ENCODE measurements at regions not wholly inside any gene's neighbourhood (a gene's known extent, or its start where the extent isn't known, plus 50 kb on each side); places are given as distances from the start of the nearest gene placed in this dataset.

DNA sequence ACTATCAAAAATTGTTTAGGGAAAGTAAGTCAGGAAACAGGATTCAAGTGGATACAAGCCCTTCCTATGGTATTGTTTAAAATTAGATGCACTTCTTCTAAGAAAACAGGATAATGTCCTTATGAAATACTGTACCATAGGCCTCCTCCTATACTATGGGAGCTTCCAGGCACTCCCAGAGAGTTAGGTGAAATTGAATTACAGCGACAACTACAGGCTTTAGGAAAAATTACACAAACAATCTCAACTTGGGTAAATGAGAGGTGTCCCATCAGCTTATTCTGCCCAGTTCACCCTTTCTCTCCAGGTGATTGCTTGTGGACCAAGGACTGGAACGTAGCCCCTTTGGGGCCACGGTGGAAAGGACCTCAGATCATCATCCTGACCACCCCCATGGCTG, 528.7 kb upstream of the TSPY4 start:
- intact Hi-C loops (cut with DNase I), result no loop called here
- H3K9me3 ChIP-seq, result no peaks in the 10 kb centered on the region
- DNase-seq, result no peak
- no peak for TF ChIP-seq POLR2A (IDR thresholded peaks at IDR 0.05)
- TF ChIP-seq, protein P1, sequence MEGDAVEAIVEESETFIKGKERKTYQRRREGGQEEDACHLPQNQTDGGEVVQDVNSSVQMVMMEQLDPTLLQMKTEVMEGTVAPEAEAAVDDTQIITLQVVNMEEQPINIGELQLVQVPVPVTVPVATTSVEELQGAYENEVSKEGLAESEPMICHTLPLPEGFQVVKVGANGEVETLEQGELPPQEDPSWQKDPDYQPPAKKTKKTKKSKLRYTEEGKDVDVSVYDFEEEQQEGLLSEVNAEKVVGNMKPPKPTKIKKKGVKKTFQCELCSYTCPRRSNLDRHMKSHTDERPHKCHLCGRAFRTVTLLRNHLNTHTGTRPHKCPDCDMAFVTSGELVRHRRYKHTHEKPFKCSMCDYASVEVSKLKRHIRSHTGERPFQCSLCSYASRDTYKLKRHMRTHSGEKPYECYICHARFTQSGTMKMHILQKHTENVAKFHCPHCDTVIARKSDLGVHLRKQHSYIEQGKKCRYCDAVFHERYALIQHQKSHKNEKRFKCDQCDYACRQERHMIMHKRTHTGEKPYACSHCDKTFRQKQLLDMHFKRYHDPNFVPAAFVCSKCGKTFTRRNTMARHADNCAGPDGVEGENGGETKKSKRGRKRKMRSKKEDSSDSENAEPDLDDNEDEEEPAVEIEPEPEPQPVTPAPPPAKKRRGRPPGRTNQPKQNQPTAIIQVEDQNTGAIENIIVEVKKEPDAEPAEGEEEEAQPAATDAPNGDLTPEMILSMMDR (IDR thresholded peaks at IDR 0.05), result peak in 3 of 7 experiments; percentile 19 to 28 (median 21)
- no peaks in the 10 kb centered on the region for H3K36me3 ChIP-seq (replicated peaks in 1 of 2; ENCODE audit: insufficient read depth in 1 of 2, low read depth in 2 of 2)
- no peak overlapping the region for H3K27ac ChIP-seq
- WGBS, 2 donors, result 9 to 17% methylated on average over 1 to 3 of the region's 3 CpGs
- no peaks in the 10 kb centered on the region for H3K27me3 ChIP-seq
- no peak overlapping the region for H3K4me3 ChIP-seq
- H3K4me1 ChIP-seq, result peaks cover 4% of the 10 kb centered on the region
- no peak for ATAC-seq

DNA sequence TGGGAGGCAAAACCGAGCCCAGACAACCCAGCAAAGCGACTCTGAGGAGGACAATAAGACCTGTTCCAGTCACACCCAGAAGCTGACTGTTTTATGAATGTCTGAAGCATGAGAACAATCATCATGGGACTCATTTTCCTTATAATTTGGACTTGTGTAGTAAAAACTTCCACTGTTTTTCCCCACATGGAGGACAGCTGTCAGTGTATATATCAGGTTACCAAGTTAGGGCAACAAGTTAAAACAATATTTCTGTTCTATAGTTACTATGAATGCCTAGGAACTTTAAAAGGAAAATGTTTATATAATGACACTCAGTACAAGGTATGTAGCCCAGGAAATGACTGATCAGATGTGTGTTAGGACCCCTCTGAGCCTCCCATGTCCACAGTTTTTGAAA, 528.2 kb upstream of the TSPY4 start:
- TF ChIP-seq POLR2A (IDR thresholded peaks at IDR 0.05), result no peak
- TF ChIP-seq, protein P1 (IDR thresholded peaks at IDR 0.05), result no peak
- no peak for ATAC-seq
- H3K4me3 ChIP-seq, result no peak overlapping the region
- DNase-seq, result no peak
- intact Hi-C loops (cut with DNase I), result no loop called here
- 45 to 79% methylated on average over 2 of the region's 2 CpGs for WGBS, 2 donors
- no peaks in the 10 kb centered on the region for H3K9me3 ChIP-seq
- no peak overlapping the region for H3K27ac ChIP-seq
- H3K36me3 ChIP-seq (replicated peaks in 1 of 2; ENCODE audit: insufficient read depth in 1 of 2, low read depth in 2 of 2), result no peaks in the 10 kb centered on the region
- peaks cover 4% of the 10 kb centered on the region for H3K4me1 ChIP-seq
- no peaks in the 10 kb centered on the region for H3K27me3 ChIP-seq

DNA sequence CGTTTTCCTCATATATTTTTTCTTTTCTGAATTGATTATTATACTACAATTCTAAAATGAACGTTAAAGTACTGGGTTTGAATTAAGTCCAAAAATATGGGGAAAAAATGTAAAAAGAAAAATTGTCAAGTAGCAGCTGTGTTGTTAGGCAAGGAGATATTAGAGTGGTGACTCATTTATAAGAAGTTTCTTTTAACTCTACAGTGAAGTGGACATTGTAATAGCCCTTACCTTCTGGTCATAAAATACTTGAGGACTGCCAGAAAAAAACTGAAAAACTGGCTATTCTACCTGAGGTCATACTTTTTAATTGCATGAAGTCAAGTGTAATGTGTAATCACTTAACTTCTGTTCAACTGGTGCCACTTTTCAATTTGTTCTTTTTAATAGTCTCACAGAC, 523.1 kb upstream of the TSPY4 start:
- Histone ChIP-seq H3K27me3 (no peaks in the 10 kb centered on the region), H3K4me3 (no peak overlapping the region), H3K9me3 (no peaks in the 10 kb centered on the region), H3K36me3 (replicated peaks in 1 of 2; ENCODE audit: insufficient read depth in 1 of 2, low read depth in 2 of 2) (no peaks in the 10 kb centered on the region), H3K4me1 (peaks cover 4% of the 10 kb centered on the region), H3K27ac (no peak overlapping the region)
- WGBS, 2 donors, result 32 to 35% methylated on average over 2 of the region's 2 CpGs
- no peak for ATAC-seq
- no peak for DNase-seq
- intact Hi-C loops (cut with DNase I), result no loop called here
- no peak for TF ChIP-seq POLR2A (IDR thresholded peaks at IDR 0.05)
- TF ChIP-seq, protein P1 (IDR thresholded peaks at IDR 0.05), result no peak

DNA sequence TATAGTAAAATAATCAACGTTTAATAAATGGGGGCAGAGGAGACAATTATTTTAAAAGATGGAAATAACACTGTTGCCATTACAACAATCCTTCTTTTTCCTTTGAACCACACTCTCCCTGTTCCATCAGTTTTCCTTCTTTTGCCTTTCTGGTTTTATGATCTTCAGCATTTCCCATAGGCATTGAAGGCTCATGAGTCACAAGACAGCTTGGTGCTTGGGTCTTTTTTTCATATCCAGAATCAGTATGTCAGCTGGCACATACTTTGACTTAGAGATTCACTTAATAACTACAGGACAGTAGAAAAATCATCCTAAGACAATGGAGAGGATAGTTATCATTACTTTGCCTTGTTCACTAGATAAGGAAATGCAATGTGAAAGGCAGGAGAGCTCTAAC, 521.6 kb upstream of the TSPY4 start:
- Histone ChIP-seq H3K4me3 (no peak overlapping the region), H3K27ac (no peak overlapping the region), H3K27me3 (no peaks in the 10 kb centered on the region), H3K36me3 (replicated peaks in 1 of 2; ENCODE audit: insufficient read depth in 1 of 2, low read depth in 2 of 2) (no peaks in the 10 kb centered on the region), H3K4me1 (peaks cover 4% of the 10 kb centered on the region), H3K9me3 (no peaks in the 10 kb centered on the region)
- DNase-seq (no peak), ATAC-seq (no peak)
- WGBS, 2 donors, result 17 to 23% methylated on average over 1 of the region's 1 CpG
- intact Hi-C loops (cut with DNase I), result no loop called here
- no peak for TF ChIP-seq POLR2A (IDR thresholded peaks at IDR 0.05)
- TF ChIP-seq, protein P1 (IDR thresholded peaks at IDR 0.05), result no peak

DNA sequence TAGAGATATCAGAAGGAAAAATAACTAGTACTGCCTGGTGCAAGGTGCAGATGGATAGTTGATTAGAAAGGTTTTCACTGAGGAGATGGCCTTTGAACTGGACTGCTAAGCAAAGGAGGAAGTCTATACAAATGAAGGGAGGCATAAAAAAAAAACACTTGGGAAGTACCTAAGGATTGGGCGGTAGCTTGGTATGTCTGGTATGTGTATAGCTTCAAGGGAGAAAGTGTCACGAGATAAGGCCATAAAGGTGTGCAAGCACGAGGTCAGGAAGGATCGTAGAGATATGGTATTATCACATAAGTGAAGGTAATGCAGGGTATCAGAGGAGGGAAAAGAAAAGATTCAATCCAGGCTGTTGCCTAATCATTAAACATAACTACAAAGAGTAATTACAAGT, 517.2 kb upstream of the TSPY4 start:
- Histone ChIP-seq H3K4me3 (no peak overlapping the region), H3K9me3 (no peaks in the 10 kb centered on the region), H3K27ac (no peak overlapping the region), H3K4me1 (no peaks in the 10 kb centered on the region), H3K27me3 (no peaks in the 10 kb centered on the region), H3K36me3 (replicated peaks in 1 of 2; ENCODE audit: insufficient read depth in 1 of 2, low read depth in 2 of 2) (no peaks in the 10 kb centered on the region)
- DNase-seq (no peak), ATAC-seq (no peak)
- TF ChIP-seq, protein P1 (IDR thresholded peaks at IDR 0.05), result no peak
- TF ChIP-seq POLR2A (IDR thresholded peaks at IDR 0.05), result no peak
- intact Hi-C loops (cut with DNase I), result no loop called here
- WGBS, 2 donors, result 36 to 38% methylated on average over 4 of the region's 4 CpGs

Measured in body of pancreas (tissue), 4 donors.